ENCODE measurements at regions not wholly inside any gene's neighbourhood (a gene's known extent, or its start where the extent isn't known, plus 50 kb on each side); places are given as distances from the start of the nearest gene placed in this dataset.

DNA sequence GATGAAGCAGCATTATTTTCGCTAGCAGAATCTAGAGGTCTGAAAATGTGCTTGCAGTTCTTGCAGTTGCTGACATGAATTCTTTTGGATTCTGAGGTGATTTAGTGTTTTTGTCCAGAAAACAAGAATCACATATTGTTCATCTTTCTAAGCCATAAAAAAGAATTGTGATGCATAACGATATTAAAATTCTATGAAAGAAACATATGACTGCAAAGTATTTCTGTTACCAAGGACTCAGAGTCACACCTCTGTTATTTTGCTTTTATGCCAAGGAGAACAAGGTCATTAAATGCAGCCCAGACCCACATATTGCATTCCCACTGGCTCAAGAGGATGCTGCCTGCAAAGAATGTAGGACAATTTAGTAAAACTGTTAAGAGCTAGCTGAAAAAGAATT lies 299.8 kb upstream of the GPR149 start:
- no peak overlapping the region for H3K4me3 ChIP-seq
- intact Hi-C loops (cut with DNase I): no loop called here
- ATAC-seq (no peak), DNase-seq (no peak)
- no peaks in the 10 kb centered on the region for H3K4me1 ChIP-seq
- H3K27ac ChIP-seq: no peak overlapping the region
- H3K36me3 ChIP-seq: no peaks in the 10 kb centered on the region
- TF ChIP-seq, protein P1, sequence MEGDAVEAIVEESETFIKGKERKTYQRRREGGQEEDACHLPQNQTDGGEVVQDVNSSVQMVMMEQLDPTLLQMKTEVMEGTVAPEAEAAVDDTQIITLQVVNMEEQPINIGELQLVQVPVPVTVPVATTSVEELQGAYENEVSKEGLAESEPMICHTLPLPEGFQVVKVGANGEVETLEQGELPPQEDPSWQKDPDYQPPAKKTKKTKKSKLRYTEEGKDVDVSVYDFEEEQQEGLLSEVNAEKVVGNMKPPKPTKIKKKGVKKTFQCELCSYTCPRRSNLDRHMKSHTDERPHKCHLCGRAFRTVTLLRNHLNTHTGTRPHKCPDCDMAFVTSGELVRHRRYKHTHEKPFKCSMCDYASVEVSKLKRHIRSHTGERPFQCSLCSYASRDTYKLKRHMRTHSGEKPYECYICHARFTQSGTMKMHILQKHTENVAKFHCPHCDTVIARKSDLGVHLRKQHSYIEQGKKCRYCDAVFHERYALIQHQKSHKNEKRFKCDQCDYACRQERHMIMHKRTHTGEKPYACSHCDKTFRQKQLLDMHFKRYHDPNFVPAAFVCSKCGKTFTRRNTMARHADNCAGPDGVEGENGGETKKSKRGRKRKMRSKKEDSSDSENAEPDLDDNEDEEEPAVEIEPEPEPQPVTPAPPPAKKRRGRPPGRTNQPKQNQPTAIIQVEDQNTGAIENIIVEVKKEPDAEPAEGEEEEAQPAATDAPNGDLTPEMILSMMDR (IDR thresholded peaks at IDR 0.05): no peak
- H3K9me3 ChIP-seq: no peaks in the 10 kb centered on the region
- H3K27me3 ChIP-seq: no peaks in the 10 kb centered on the region

DNA sequence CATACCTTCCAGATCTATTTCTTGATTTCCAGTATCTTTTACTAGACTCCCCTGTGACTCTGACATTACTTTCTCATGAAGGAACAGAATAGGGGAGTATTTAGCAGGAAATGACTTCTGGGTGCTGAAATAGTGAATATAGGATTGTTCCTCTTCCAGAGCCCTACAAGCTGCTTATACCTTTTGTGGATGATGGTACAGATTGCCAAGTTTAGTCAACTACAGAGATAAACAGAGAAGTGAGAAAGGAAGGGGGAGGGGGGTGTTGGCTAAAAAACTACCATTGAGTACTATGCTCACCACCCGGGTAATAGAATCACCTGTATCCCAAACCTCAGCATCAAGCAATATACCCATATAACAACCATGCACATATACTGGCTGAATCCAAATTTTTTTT lies 298.3 kb upstream of the GPR149 start:
- H3K4me1 ChIP-seq: no peaks in the 10 kb centered on the region
- DNase-seq (no peak), ATAC-seq (no peak)
- H3K36me3 ChIP-seq: no peaks in the 10 kb centered on the region
- H3K4me3 ChIP-seq: no peak overlapping the region
- TF ChIP-seq, protein P1 (IDR thresholded peaks at IDR 0.05): no peak
- no peak overlapping the region for H3K27ac ChIP-seq
- no peaks in the 10 kb centered on the region for H3K27me3 ChIP-seq
- intact Hi-C loops (cut with DNase I): no loop called here
- H3K9me3 ChIP-seq: no peaks in the 10 kb centered on the region

DNA sequence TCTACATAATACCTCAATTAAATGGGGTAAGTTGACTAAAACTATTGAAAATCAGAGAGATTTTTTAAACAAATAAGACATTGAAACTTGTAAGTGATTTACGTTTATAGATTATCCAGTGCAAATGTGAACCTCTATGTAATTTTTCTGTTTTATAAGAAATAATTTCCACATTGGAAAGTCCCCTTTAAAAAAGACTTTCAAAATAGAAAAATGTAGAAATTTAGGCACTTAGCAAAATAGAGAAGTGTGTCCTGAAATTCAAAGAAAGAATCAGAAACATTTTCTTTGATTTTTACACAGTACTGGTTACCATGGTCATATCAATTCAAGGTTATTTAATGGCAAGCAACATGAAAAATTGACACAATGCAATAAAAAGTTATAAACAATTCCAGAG lies 290.9 kb upstream of the GPR149 start:
- H3K9me3 ChIP-seq: no peaks in the 10 kb centered on the region
- H3K36me3 ChIP-seq: no peaks in the 10 kb centered on the region
- no peaks in the 10 kb centered on the region for H3K27me3 ChIP-seq
- no peak overlapping the region for H3K4me3 ChIP-seq
- no peak for ATAC-seq
- peaks cover 0 to 5% of the 10 kb centered on the region in 2 donors for H3K4me1 ChIP-seq
- TF ChIP-seq, protein P1 (IDR thresholded peaks at IDR 0.05): no peak
- H3K27ac ChIP-seq: no peak overlapping the region
- no peak for DNase-seq
- intact Hi-C loops (cut with DNase I): no loop called here

DNA sequence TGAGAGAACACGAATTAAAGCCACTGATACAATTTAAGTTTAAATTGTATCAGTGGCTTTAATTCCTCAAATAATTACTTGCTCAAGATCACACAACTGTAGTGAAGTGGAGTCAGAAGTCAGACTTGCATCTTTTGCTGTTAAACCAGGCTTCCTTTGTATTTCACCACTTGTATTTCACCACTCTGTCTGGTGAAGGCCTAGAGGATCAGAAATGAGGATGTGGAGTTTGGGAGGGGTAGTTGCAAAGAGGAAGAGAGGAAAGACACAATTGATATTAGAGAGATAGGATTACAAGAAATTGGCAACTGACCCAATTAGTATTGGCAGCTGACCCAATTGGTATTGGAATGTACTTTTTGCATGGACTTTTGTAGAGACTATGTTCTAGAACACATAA lies 288.1 kb upstream of the GPR149 start:
- Histone ChIP-seq H3K4me1 (peaks cover 0 to 5% of the 10 kb centered on the region in 2 donors), H3K4me3 (no peak overlapping the region), H3K9me3 (no peaks in the 10 kb centered on the region), H3K36me3 (no peaks in the 10 kb centered on the region), H3K27ac (peak overlapping the region in 1 of 2 donors; percentile 67), H3K27me3 (no peaks in the 10 kb centered on the region)
- DNase-seq (peak in 1 of 4 donors; percentile 2), ATAC-seq (peak; percentile 31)
- TF ChIP-seq, protein P1 (IDR thresholded peaks at IDR 0.05): no peak
- intact Hi-C loops (cut with DNase I): no loop called here

DNA sequence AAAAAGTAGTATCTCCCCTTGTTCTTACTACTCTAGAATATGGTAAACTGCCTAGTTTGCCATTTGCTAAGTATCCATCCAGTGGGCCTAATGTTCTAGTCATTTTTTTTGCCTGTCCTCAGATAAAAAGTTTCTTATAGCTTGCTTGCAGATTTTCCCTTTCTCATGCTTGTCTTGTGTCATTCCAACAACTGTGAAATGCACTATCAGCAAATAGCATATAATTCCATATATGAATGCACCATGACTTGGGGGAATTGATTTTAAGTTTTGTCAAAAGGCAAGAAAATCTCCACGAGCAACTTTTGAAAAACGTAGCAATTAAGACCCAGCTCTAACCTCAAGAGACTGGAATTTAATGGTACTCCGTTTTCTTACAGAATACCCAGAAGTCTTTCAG lies 286.2 kb upstream of the GPR149 start:
- Histone ChIP-seq H3K36me3 (no peaks in the 10 kb centered on the region), H3K27me3 (no peaks in the 10 kb centered on the region), H3K4me3 (no peak overlapping the region), H3K27ac (no peak overlapping the region), H3K9me3 (no peaks in the 10 kb centered on the region), H3K4me1 (peaks cover 0 to 5% of the 10 kb centered on the region in 2 donors)
- ATAC-seq (no peak), DNase-seq (no peak)
- TF ChIP-seq, protein P1 (IDR thresholded peaks at IDR 0.05): no peak
- intact Hi-C loops (cut with DNase I): no loop called here
